Esophagus squamous epithelium (tissue), 4 donors: ENCODE measurements at regions not wholly inside any gene's neighbourhood (a gene's known extent, or its start where the extent isn't known, plus 50 kb on each side); places are given as distances from the start of the nearest gene placed in this dataset.

Source experiments
- POLR2A ChIP-seq, 4 donors: fragments of 450-650 bp; IDR thresholded peaks; one replicate each; pipeline ENCODE4 v1.6.1; 2017; ENCODE audit warnings: antibody characterized with exemption in 4 of 4, mild to moderate bottlenecking in 4 of 4, moderate library complexity in 3 of 4
- TF ChIP-seq, protein P1 (sequence below), 6 experiments: fragments of 450-650 bp in 4 of 6; fragments of 200-600 bp in 2 of 6; sonication (generic) in 2 of 6; IDR thresholded peaks; one replicate each; pipeline ENCODE4 v1.5.1; 2016 to 2019; ENCODE audit warnings: antibody characterized with exemption in 6 of 6, mild to moderate bottlenecking in 4 of 6, moderate library complexity in 4 of 6

DNA sequence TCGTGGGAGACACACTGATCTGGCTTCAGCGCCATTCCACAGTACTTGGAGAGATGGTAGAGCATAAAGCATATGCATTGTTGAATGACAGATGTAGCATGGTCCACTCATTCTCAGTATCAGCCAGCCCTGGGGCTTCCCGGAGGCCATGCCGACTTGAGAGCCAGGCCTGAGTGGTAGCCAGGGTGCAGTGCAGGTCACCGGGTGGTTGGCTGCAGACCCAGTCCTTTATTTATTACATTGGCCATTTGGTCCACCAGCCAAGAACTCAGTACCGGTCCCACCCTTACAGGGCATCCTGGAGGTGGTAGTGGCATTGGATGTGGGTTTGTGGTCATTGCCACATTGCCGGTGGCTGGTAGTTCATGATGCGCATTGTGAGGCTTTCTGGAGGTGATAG is 121.6 kb upstream of the RTL1 start:
- no peak for TF ChIP-seq POLR2A (IDR thresholded peaks at IDR 0.05)
- TF ChIP-seq, protein P1, sequence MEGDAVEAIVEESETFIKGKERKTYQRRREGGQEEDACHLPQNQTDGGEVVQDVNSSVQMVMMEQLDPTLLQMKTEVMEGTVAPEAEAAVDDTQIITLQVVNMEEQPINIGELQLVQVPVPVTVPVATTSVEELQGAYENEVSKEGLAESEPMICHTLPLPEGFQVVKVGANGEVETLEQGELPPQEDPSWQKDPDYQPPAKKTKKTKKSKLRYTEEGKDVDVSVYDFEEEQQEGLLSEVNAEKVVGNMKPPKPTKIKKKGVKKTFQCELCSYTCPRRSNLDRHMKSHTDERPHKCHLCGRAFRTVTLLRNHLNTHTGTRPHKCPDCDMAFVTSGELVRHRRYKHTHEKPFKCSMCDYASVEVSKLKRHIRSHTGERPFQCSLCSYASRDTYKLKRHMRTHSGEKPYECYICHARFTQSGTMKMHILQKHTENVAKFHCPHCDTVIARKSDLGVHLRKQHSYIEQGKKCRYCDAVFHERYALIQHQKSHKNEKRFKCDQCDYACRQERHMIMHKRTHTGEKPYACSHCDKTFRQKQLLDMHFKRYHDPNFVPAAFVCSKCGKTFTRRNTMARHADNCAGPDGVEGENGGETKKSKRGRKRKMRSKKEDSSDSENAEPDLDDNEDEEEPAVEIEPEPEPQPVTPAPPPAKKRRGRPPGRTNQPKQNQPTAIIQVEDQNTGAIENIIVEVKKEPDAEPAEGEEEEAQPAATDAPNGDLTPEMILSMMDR (IDR thresholded peaks at IDR 0.05), result no peak
